GM10266 (cell line): ENCODE measurements at regions not wholly inside any gene's neighbourhood (a gene's known extent, or its start where the extent isn't known, plus 50 kb on each side); places are given as distances from the start of the nearest gene placed in this dataset.

ENCODE experiments used
- DNase-seq: peaks from one replicate; pipeline ENCODE4 v3.0.0; 2012; ENCODE audit errors: extremely low spot score
- CTCF ChIP-seq: IDR thresholded peaks from 2 replicates; pipeline ENCODE4 v1.5.1; 2012; ENCODE audit warnings: mild to moderate bottlenecking, low read depth; ENCODE audit not compliant: control insufficient read depth, insufficient read depth; ENCODE audit errors: missing control alignments

- no peak for TF ChIP-seq CTCF
- no peak for DNase-seq
Measured at GRCh38 chr6:155580904-155581303, 125.3 kb upstream of the NOX3 start.

GRCh38 chr6:155578251-155578650, 122.6 kb upstream of the NOX3 start:
- no peak for DNase-seq
- TF ChIP-seq CTCF = no peak

- no peak for DNase-seq
- TF ChIP-seq CTCF = no peak
Measured at GRCh38 chr6:155561966-155562364, 106.3 kb upstream of the NOX3 start.

GRCh38 chr6:155561257-155561965, 105.8 kb upstream of the NOX3 start:
- no peak for DNase-seq
- TF ChIP-seq CTCF = no peak

- TF ChIP-seq CTCF = no peak
- no peak for DNase-seq
Measured at GRCh38 chr6:155549928-155550327, 94.3 kb upstream of the NOX3 start.

- DNase-seq = no peak
- TF ChIP-seq CTCF = no peak
Measured at GRCh38 chr6:155549028-155549798, 93.6 kb upstream of the NOX3 start.

- no peak for TF ChIP-seq CTCF
- no peak for DNase-seq
Measured at GRCh38 chr6:155548576-155548975, 92.9 kb upstream of the NOX3 start.
